ENCODE measurements at regions not wholly inside any gene's neighbourhood (a gene's known extent, or its start where the extent isn't known, plus 50 kb on each side); places are given as distances from the start of the nearest gene placed in this dataset.

GRCh38 chr20:57896017-57896416 is 186.2 kb upstream of the PMEPA1 start:
- WGBS, 2 experiments (ENCODE audit: insufficient coverage in 1 of 2, insufficient read length in 1 of 2) = 92 to 96% methylated on average over 6 to 8 of the region's 8 CpGs
- H3K27ac ChIP-seq (ENCODE audit: low read depth, low read length) = no peak overlapping the region
- no peaks in the 10 kb centered on the region for H3K36me3 ChIP-seq (ENCODE audit: control insufficient read depth, insufficient read depth, low read length)
- peaks cover 8% of the 10 kb centered on the region for H3K27me3 Mint-ChIP-seq (ENCODE audit: insufficient read depth)
- H3K9me3 ChIP-seq (ENCODE audit: control insufficient read depth, low read length) = no peaks in the 10 kb centered on the region
- no peaks in the 10 kb centered on the region for H3K9me3 Mint-ChIP-seq
- H3K27me3 ChIP-seq (ENCODE audit: control insufficient read depth, insufficient read depth, low read length, poor library complexity, severe bottlenecking) = no peaks in the 10 kb centered on the region
- no peaks in the 10 kb centered on the region for H3K4me1 ChIP-seq (ENCODE audit: control insufficient read depth, insufficient read depth, low read length)
- no peaks in the 10 kb centered on the region for H3K36me3 Mint-ChIP-seq (ENCODE audit: low read depth)
- no peak overlapping the region for H3K4me3 Mint-ChIP-seq
- DNase-seq = no peak
- TF ChIP-seq CTCF (conservative IDR thresholded peaks at IDR 0.05) = no peak
- H3K9ac ChIP-seq (ENCODE audit: extremely low read depth, low read length, poor library complexity, severe bottlenecking) = no peak overlapping the region
- no peak overlapping the region for H3K27ac Mint-ChIP-seq
- H3K4me3 ChIP-seq (ENCODE audit: low read length) = no peak overlapping the region
- H3K4me1 Mint-ChIP-seq = peaks cover 9% of the 10 kb centered on the region

- Mint-ChIP-seq H3K4me1 (peaks cover 5% of the 10 kb centered on the region), H3K9me3 (no peaks in the 10 kb centered on the region), H3K4me3 (no peak overlapping the region), H3K27me3 (ENCODE audit: insufficient read depth) (peaks cover 8% of the 10 kb centered on the region), H3K27ac (no peak overlapping the region), H3K36me3 (ENCODE audit: low read depth) (no peaks in the 10 kb centered on the region)
- H3K36me3 ChIP-seq (ENCODE audit: control insufficient read depth, insufficient read depth, low read length) = no peaks in the 10 kb centered on the region
- no peak overlapping the region for H3K9ac ChIP-seq (ENCODE audit: extremely low read depth, low read length, poor library complexity, severe bottlenecking)
- DNase-seq = no peak
- no peak overlapping the region for H3K4me3 ChIP-seq (ENCODE audit: low read length)
- 96 to 100% methylated on average over 4 to 9 of the region's 9 CpGs for WGBS, 2 experiments (ENCODE audit: insufficient coverage in 1 of 2, insufficient read length in 1 of 2)
- no peaks in the 10 kb centered on the region for H3K27me3 ChIP-seq (ENCODE audit: control insufficient read depth, insufficient read depth, low read length, poor library complexity, severe bottlenecking)
- no peak overlapping the region for H3K27ac ChIP-seq (ENCODE audit: low read depth, low read length)
- no peaks in the 10 kb centered on the region for H3K4me1 ChIP-seq (ENCODE audit: control insufficient read depth, insufficient read depth, low read length)
- TF ChIP-seq CTCF (conservative IDR thresholded peaks at IDR 0.05) = no peak
- H3K9me3 ChIP-seq (ENCODE audit: control insufficient read depth, low read length) = no peaks in the 10 kb centered on the region
Measured at GRCh38 chr20:57895161-57895855, 185.5 kb upstream of the PMEPA1 start.

GRCh38 chr20:57894522-57894921 is 184.7 kb upstream of the PMEPA1 start:
- H3K36me3 Mint-ChIP-seq (ENCODE audit: low read depth) = no peaks in the 10 kb centered on the region
- no peak for TF ChIP-seq CTCF (conservative IDR thresholded peaks at IDR 0.05)
- Histone ChIP-seq H3K4me3 (ENCODE audit: low read length) (no peak overlapping the region), H3K27ac (ENCODE audit: low read depth, low read length) (no peak overlapping the region), H3K36me3 (ENCODE audit: control insufficient read depth, insufficient read depth, low read length) (no peaks in the 10 kb centered on the region), H3K27me3 (ENCODE audit: control insufficient read depth, insufficient read depth, low read length, poor library complexity, severe bottlenecking) (no peaks in the 10 kb centered on the region), H3K9me3 (ENCODE audit: control insufficient read depth, low read length) (no peaks in the 10 kb centered on the region), H3K9ac (ENCODE audit: extremely low read depth, low read length, poor library complexity, severe bottlenecking) (no peak overlapping the region), H3K4me1 (ENCODE audit: control insufficient read depth, insufficient read depth, low read length) (no peaks in the 10 kb centered on the region)
- H3K27me3 Mint-ChIP-seq (ENCODE audit: insufficient read depth) = peaks cover 8% of the 10 kb centered on the region
- no peak overlapping the region for H3K4me3 Mint-ChIP-seq
- H3K27ac Mint-ChIP-seq = no peak overlapping the region
- peaks cover 3% of the 10 kb centered on the region for H3K4me1 Mint-ChIP-seq
- no peaks in the 10 kb centered on the region for H3K9me3 Mint-ChIP-seq
- DNase-seq = no peak

All from endodermal cell (in vitro differentiated cells).